Upper lobe of left lung (tissue), 6 donors: ENCODE measurements at regions not wholly inside any gene's neighbourhood (a gene's known extent, or its start where the extent isn't known, plus 50 kb on each side); places are given as distances from the start of the nearest gene placed in this dataset.
A peak's percentile ranks its signal among the peaks of the same experiment; 100 is the strongest.

Experiments
- ATAC-seq, 2 donors: fragments of 200-7000 bp; cut with Tn5 transposase; one replicate each; pipeline ENCODE4 v1.9.1; 2022; ENCODE audit warnings: mild to moderate bottlenecking in 2 of 2, moderate library complexity in 2 of 2; ENCODE audit not compliant: low FRiP score in 2 of 2
- DNase-seq, 2 donors: peaks; one replicate each; pipeline ENCODE4 v3.0.0-alpha.2; 2019 to 2020
- H3K27ac ChIP-seq, 4 donors: fragments of 200-600 bp; sonication (generic); one replicate each; pipeline ENCODE4 v1.5.1; 2016 to 2019
- H3K27me3 ChIP-seq, 4 donors: fragments of 200-600 bp; sonication (generic); one replicate each; pipeline ENCODE4 v1.5.1; 2017 to 2019
- H3K36me3 ChIP-seq, 4 donors: fragments of 200-600 bp; sonication (generic); one replicate each; pipeline ENCODE4 v1.5.1; 2016 to 2019
- H3K4me1 ChIP-seq, 4 donors: fragments of 200-600 bp; sonication (generic); one replicate each; pipeline ENCODE4 v1.5.1; 2018 to 2019
- H3K4me3 ChIP-seq, 4 donors: fragments of 200-600 bp; sonication (generic); one replicate each; pipeline ENCODE4 v1.5.1; 2017 to 2019; ENCODE audit warnings: mild to moderate bottlenecking in 2 of 4, moderate library complexity in 1 of 4
- H3K9me3 ChIP-seq, 4 donors: fragments of 200-600 bp; sonication (generic); one replicate each; pipeline ENCODE4 v1.5.1; 2018 to 2019
- EP300 ChIP-seq, 4 donors: sonication (generic); formaldehyde crosslinking; IDR thresholded peaks; one replicate each; pipeline ENCODE4 v1.5.1; 2017; ENCODE audit warnings: antibody characterized with exemption in 4 of 4, control low read depth in 2 of 4
- POLR2A ChIP-seq, 4 donors: fragments of 450-650 bp; IDR thresholded peaks; one replicate each; pipeline ENCODE4 v1.5.1; 2016 to 2017; ENCODE audit warnings: antibody characterized with exemption in 4 of 4, mild to moderate bottlenecking in 2 of 4
- POLR2AphosphoS5 ChIP-seq, 2 donors: sonication (generic); formaldehyde crosslinking; IDR thresholded peaks; one replicate each; pipeline ENCODE4 v1.5.1; 2017; ENCODE audit warnings: antibody characterized with exemption in 2 of 2
- WGBS, 2 donors: methylation state at CpG; one replicate each; pipeline ENCODE4 v1.1.5; 2017 to 2018; 5-methylcytosine and 5-hydroxymethylcytosine counted together
- TF ChIP-seq, protein P1 (sequence below), 6 experiments: fragments of 450-650 bp in 4 of 6; fragments of 200-600 bp in 2 of 6; sonication (generic) in 2 of 6; IDR thresholded peaks; one replicate each; pipeline ENCODE4 v1.5.1; 2016 to 2019; ENCODE audit warnings: antibody characterized with exemption in 6 of 6
- donor health status: DM: no; HTN: no; CAD: no; lungs with moderate emphysema.
- donor health status: DM: no; HTN: yes; CAD: no; lungs with severe emphysema.

DNA sequence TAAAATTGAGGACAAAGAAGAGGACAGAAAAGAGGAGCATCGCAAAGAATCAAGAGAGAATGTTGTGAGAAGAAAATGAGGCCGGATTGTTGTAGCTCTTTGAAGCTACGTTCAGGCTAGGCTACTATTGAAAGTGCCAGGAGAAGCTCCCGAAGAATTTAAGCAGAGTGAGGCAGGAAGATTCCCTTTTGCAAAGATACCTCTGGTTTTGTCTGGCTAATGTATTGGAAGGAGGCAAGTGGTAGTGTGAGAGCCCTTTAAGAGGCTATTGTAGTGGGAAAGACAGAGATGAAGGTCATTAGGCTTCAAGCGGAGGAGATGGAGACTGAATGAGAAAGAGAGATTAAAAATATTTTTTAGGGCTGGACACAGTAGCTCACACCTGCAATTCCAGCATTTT is 476.9 kb upstream of the ADGRL2 start:
- 90 to 94% methylated on average over 5 of the region's 5 CpGs for WGBS, 2 donors
- ATAC-seq (no peak), DNase-seq (no peak)
- no peak for TF ChIP-seq EP300 (IDR thresholded peaks at IDR 0.05)
- TF ChIP-seq, protein P1, sequence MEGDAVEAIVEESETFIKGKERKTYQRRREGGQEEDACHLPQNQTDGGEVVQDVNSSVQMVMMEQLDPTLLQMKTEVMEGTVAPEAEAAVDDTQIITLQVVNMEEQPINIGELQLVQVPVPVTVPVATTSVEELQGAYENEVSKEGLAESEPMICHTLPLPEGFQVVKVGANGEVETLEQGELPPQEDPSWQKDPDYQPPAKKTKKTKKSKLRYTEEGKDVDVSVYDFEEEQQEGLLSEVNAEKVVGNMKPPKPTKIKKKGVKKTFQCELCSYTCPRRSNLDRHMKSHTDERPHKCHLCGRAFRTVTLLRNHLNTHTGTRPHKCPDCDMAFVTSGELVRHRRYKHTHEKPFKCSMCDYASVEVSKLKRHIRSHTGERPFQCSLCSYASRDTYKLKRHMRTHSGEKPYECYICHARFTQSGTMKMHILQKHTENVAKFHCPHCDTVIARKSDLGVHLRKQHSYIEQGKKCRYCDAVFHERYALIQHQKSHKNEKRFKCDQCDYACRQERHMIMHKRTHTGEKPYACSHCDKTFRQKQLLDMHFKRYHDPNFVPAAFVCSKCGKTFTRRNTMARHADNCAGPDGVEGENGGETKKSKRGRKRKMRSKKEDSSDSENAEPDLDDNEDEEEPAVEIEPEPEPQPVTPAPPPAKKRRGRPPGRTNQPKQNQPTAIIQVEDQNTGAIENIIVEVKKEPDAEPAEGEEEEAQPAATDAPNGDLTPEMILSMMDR (IDR thresholded peaks at IDR 0.05): no peak
- TF ChIP-seq POLR2A (IDR thresholded peaks at IDR 0.05): no peak
- TF ChIP-seq POLR2AphosphoS5 (IDR thresholded peaks at IDR 0.05): no peak
- H3K27me3 ChIP-seq: no peaks in the 10 kb centered on the region
- H3K9me3 ChIP-seq: no peaks in the 10 kb centered on the region
- H3K4me1 ChIP-seq: no peaks in the 10 kb centered on the region
- no peak overlapping the region for H3K27ac ChIP-seq
- no peak overlapping the region for H3K4me3 ChIP-seq
- H3K36me3 ChIP-seq: no peaks in the 10 kb centered on the region

- Histone ChIP-seq H3K27ac (no peak overlapping the region), H3K9me3 (no peaks in the 10 kb centered on the region), H3K4me3 (no peak overlapping the region), H3K27me3 (no peaks in the 10 kb centered on the region), H3K36me3 (no peaks in the 10 kb centered on the region), H3K4me1 (peaks cover 0 to 9% (median 3%) of the 10 kb centered on the region in 4 donors)
- no peak for DNase-seq
- ATAC-seq: no peak
- WGBS, 2 donors: 93 to 96% methylated on average over 1 of the region's 1 CpG
- TF ChIP-seq, protein P1 (IDR thresholded peaks at IDR 0.05): no peak
- TF ChIP-seq POLR2AphosphoS5 (IDR thresholded peaks at IDR 0.05) (no peak), POLR2A (IDR thresholded peaks at IDR 0.05) (no peak), EP300 (IDR thresholded peaks at IDR 0.05) (no peak)
Observed at GRCh38 chr1:81317191-81317590, 483.5 kb upstream of the ADGRL2 start.

DNA sequence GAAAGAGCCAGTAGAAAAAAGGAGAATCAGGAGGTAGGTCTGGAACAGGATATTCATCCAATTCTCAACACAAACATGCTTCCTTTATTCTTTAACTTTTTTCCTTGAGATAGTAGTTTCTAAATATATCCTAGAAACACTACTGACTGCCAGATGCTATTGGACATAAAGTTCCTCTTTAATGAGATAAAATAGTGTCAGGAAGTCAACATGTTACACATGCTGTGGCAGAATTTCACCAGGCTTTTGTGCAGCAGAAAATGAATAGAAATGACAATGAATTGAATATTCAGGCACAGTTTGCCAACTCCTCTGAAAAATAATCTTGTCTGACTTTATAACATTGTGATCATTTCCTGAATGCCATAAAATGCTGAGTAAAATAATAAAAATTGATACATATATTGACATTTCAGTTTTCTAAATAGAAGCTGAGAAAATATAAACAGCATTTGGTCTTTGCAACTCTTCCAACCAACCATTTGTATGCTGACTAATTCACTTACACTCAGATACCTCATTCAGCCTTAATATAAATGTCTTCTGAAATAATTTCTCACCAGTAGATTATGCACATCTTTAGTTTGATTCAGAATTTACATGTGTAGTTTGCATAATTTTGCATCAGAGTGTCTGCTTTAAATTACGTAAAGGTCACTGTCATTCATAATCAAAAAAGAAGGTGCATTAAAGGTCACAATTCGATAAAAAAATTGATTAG is 486.1 kb upstream of the ADGRL2 start:
- H3K4me3 ChIP-seq: no peak overlapping the region
- H3K27me3 ChIP-seq: no peaks in the 10 kb centered on the region
- 91 to 92% methylated on average over 2 of the region's 2 CpGs for WGBS, 2 donors
- no peaks in the 10 kb centered on the region for H3K9me3 ChIP-seq
- H3K36me3 ChIP-seq: no peaks in the 10 kb centered on the region
- TF ChIP-seq POLR2AphosphoS5 (IDR thresholded peaks at IDR 0.05): no peak
- TF ChIP-seq EP300 (IDR thresholded peaks at IDR 0.05): no peak
- no peak for TF ChIP-seq POLR2A (IDR thresholded peaks at IDR 0.05)
- TF ChIP-seq, protein P1 (IDR thresholded peaks at IDR 0.05): no peak
- DNase-seq (no peak), ATAC-seq (no peak)
- H3K4me1 ChIP-seq: peaks cover 0 to 9% (median 3%) of the 10 kb centered on the region in 4 donors
- peak overlapping the region in 2 of 4 donors; percentile 8 to 69 for H3K27ac ChIP-seq

DNA sequence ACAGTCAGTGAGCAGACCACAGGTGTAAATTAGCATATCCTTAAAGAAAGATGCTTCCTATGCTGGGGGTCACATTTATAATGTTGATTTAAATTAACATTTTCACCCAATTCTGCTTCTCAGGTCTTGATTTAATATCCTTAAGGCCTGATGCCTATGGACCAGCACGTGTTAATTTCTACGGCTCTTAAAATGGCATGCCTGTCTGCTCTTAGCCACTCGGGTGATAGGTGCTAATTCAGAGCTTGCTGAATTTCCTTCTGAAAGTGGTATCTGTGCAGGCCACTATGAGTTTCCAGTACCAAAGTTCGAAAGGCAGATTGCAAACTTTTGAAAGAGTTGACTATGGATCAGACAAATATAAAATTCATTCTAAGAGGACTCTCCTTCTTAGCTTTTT is 487.4 kb upstream of the ADGRL2 start:
- Histone ChIP-seq H3K27ac (peak overlapping the region in 2 of 4 donors; percentile 16 to 69), H3K4me1 (peaks cover 0 to 9% (median 3%) of the 10 kb centered on the region in 4 donors), H3K36me3 (no peaks in the 10 kb centered on the region), H3K9me3 (no peaks in the 10 kb centered on the region), H3K4me3 (no peak overlapping the region), H3K27me3 (no peaks in the 10 kb centered on the region)
- TF ChIP-seq POLR2A (IDR thresholded peaks at IDR 0.05) (no peak), POLR2AphosphoS5 (IDR thresholded peaks at IDR 0.05) (no peak), EP300 (IDR thresholded peaks at IDR 0.05) (no peak)
- TF ChIP-seq, protein P1 (IDR thresholded peaks at IDR 0.05): no peak
- DNase-seq: no peak
- ATAC-seq: no peak
- 73 to 78% methylated on average over 4 of the region's 4 CpGs for WGBS, 2 donors

DNA sequence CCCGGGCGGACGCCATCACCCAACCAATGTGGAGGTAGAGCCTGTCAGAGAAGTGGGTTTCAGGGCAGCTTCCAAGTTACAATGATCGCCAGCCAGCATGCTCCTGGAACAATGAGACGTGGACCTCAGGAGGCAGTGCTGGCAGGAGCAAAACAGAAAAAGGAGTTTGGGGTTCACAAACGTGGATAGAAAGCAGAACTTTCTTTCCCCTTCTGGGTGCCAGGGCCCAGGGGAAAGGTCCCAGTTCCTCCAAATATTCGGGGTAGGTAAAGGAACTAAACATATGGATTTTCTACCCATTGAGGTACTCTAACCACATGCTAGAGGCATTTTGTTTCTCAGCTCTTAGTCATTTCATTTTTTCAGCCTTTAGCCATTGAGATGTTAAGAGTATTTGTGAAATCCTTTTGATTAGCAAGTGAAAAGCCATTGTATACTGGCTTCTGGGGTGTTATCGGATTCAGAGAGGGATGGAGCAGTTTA is 488.4 kb upstream of the ADGRL2 start:
- 77 to 83% methylated on average over 8 of the region's 8 CpGs for WGBS, 2 donors
- no peaks in the 10 kb centered on the region for H3K36me3 ChIP-seq
- no peak for DNase-seq
- no peaks in the 10 kb centered on the region for H3K9me3 ChIP-seq
- peak overlapping the region in 3 of 4 donors; percentile 7 to 69 (median 25) for H3K27ac ChIP-seq
- H3K27me3 ChIP-seq: no peaks in the 10 kb centered on the region
- H3K4me1 ChIP-seq: peaks cover 0 to 9% (median 3%) of the 10 kb centered on the region in 4 donors
- no peak overlapping the region for H3K4me3 ChIP-seq
- no peak for ATAC-seq
- TF ChIP-seq EP300 (IDR thresholded peaks at IDR 0.05) (no peak), POLR2AphosphoS5 (IDR thresholded peaks at IDR 0.05) (no peak), POLR2A (IDR thresholded peaks at IDR 0.05) (no peak)
- TF ChIP-seq, protein P1 (IDR thresholded peaks at IDR 0.05): no peak
